ENCODE measurements at regions not wholly inside any gene's neighbourhood (a gene's known extent, or its start where the extent isn't known, plus 50 kb on each side); places are given as distances from the start of the nearest gene placed in this dataset.
"Not testable (repeated sequence)": the region's sequence is repeated elsewhere in the genome, so short reads cannot be mapped to it uniquely, and the experiment has no call there.

- intact Hi-C loops (cut with DNase I): no loop called here
- no peak for DNase-seq
- TF ChIP-seq CTCF (IDR thresholded peaks at IDR 0.05) (no peak), POLR2A (IDR thresholded peaks at IDR 0.05) (no peak)
- Histone ChIP-seq H3K36me3 (replicated peaks in 1 of 2; ENCODE audit: insufficient read depth in 1 of 2, low read depth in 2 of 2) (no peaks in the 10 kb centered on the region), H3K9me3 (no peaks in the 10 kb centered on the region), H3K4me3 (no peak overlapping the region), H3K27ac (no peak overlapping the region), H3K4me1 (no peaks in the 10 kb centered on the region), H3K27me3 (no peaks in the 10 kb centered on the region)
- WGBS, 2 donors: 89 to 90% methylated on average over 2 of the region's 2 CpGs
- no peak for ATAC-seq
Measured at GRCh38 chrX:28170713-28171112, 189.5 kb upstream of the DCAF8L1 start.

GRCh38 chrX:28158019-28158777 lies 176.9 kb upstream of the DCAF8L1 start:
- Histone ChIP-seq H3K27me3 (no peaks in the 10 kb centered on the region), H3K9me3 (no peaks in the 10 kb centered on the region), H3K27ac (no peak overlapping the region), H3K4me1 (no peaks in the 10 kb centered on the region), H3K4me3 (no peak overlapping the region), H3K36me3 (replicated peaks in 1 of 2; ENCODE audit: insufficient read depth in 1 of 2, low read depth in 2 of 2) (no peaks in the 10 kb centered on the region)
- DNase-seq: no peak
- TF ChIP-seq POLR2A (IDR thresholded peaks at IDR 0.05) (no peak), CTCF (IDR thresholded peaks at IDR 0.05) (no peak)
- ATAC-seq: no peak
- 37 to 52% methylated on average over 6 to 9 of the region's 9 CpGs for WGBS, 2 donors
- intact Hi-C loops (cut with DNase I): no loop called here

GRCh38 chrX:28152263-28152662 lies 171.0 kb upstream of the DCAF8L1 start:
- H3K9me3 ChIP-seq; H3K4me1 ChIP-seq; ATAC-seq; H3K27ac ChIP-seq; DNase-seq; H3K4me3 ChIP-seq; intact Hi-C loops (cut with DNase I); H3K27me3 ChIP-seq; H3K36me3 ChIP-seq (replicated peaks in 1 of 2; ENCODE audit: insufficient read depth in 1 of 2, low read depth in 2 of 2): not testable (repeated sequence)
- WGBS, 2 donors: 71 to 86% methylated on average over 3 to 7 of the region's 9 CpGs

- ATAC-seq: no peak
- Histone ChIP-seq H3K4me1 (no peaks in the 10 kb centered on the region), H3K27ac (no peak overlapping the region), H3K27me3 (no peaks in the 10 kb centered on the region), H3K4me3 (no peak overlapping the region), H3K9me3 (no peaks in the 10 kb centered on the region), H3K36me3 (replicated peaks in 1 of 2; ENCODE audit: insufficient read depth in 1 of 2, low read depth in 2 of 2) (no peaks in the 10 kb centered on the region)
- WGBS, 2 donors: 66 to 67% methylated on average over 6 of the region's 6 CpGs
- intact Hi-C loops (cut with DNase I): no loop called here
- DNase-seq: no peak
- no peak for TF ChIP-seq CTCF (IDR thresholded peaks at IDR 0.05)
- TF ChIP-seq POLR2A (IDR thresholded peaks at IDR 0.05): no peak
Measured at GRCh38 chrX:28135378-28136047, 154.3 kb upstream of the DCAF8L1 start.

GRCh38 chrX:28133763-28134162 lies 152.5 kb upstream of the DCAF8L1 start:
- Histone ChIP-seq H3K4me3 (no peak overlapping the region), H3K4me1 (no peaks in the 10 kb centered on the region), H3K36me3 (replicated peaks in 1 of 2; ENCODE audit: insufficient read depth in 1 of 2, low read depth in 2 of 2) (no peaks in the 10 kb centered on the region), H3K9me3 (no peaks in the 10 kb centered on the region), H3K27me3 (no peaks in the 10 kb centered on the region), H3K27ac (no peak overlapping the region)
- 22 to 36% methylated on average over 4 of the region's 4 CpGs for WGBS, 2 donors
- DNase-seq (no peak), ATAC-seq (no peak)
- intact Hi-C loops (cut with DNase I): no loop called here
- TF ChIP-seq POLR2A (IDR thresholded peaks at IDR 0.05) (no peak), CTCF (IDR thresholded peaks at IDR 0.05) (no peak)
